ENCODE measurements at regions not wholly inside any gene's neighbourhood (a gene's known extent, or its start where the extent isn't known, plus 50 kb on each side); places are given as distances from the start of the nearest gene placed in this dataset.

GRCh38 chr20:40948465-40949267, 80.0 kb upstream of the TOP1 start:
- H3K4me3 ChIP-seq (replicated peaks in 1 of 3; ENCODE audit: insufficient read depth in 1 of 3, low read depth in 2 of 3, low read length in 3 of 3) = no peak overlapping the region
- peaks cover 11% of the 10 kb centered on the region for H3K4me1 ChIP-seq (ENCODE audit: insufficient read depth, low read length)
- no peak overlapping the region for H3K27ac ChIP-seq (ENCODE audit: extremely low read length, insufficient read depth, low read length)
- BruUV-seq (replicated peaks) = no TSS peak
- DNase-seq (ENCODE audit: low spot score) = no peak
- no peaks in the 10 kb centered on the region for H3K9me3 ChIP-seq (ENCODE audit: low read length)
- no peak overlapping the region for H3K4me2 ChIP-seq (ENCODE audit: low read depth, low read length)
- H4K20me1 ChIP-seq (ENCODE audit: insufficient read depth, low read length) = no peaks in the 10 kb centered on the region
- POLR2A ChIA-PET = no interaction called here
- FAIRE-seq = no peak
- no peak overlapping the region for H2AFZ ChIP-seq (ENCODE audit: low read length)
- peaks cover 0 to 11% of the 10 kb centered on the region in 2 experiments; a peak in 2 of 5 replicates for H3K27me3 ChIP-seq (ENCODE audit: control insufficient read depth in 1 of 2, insufficient read depth in 2 of 2, low read length in 2 of 2)
- CTCF ChIA-PET (ENCODE audit: low intra/inter-chr PET ratio, low total read pairs) = no interaction called here
- H3K36me3 ChIP-seq (replicated peaks in 1 of 2; ENCODE audit: control insufficient read depth in 1 of 2, insufficient read depth in 2 of 2, low read length in 2 of 2) = no peaks in the 10 kb centered on the region
- no peaks in the 10 kb centered on the region for H3K79me2 ChIP-seq (ENCODE audit: insufficient read depth, low read length)
- H3K9ac ChIP-seq (ENCODE audit: insufficient read depth, low read depth, low read length) = no peak overlapping the region
- no peak for ATAC-seq
- WGBS (ENCODE audit: low lambda C conversion rate) = 14% methylated on average over 8 of the region's 8 CpGs
- intact Hi-C loops (cut with micrococcal nuclease; ENCODE audit: unreplicated experiment) = loop anchor here (5.0 kb wide), 2 partner anchors 681 to 786 kb away; no protein-coding TSS in a partner anchor
- TF ChIP-seq MXD4 (CRISPR knock-in tag; IDR thresholded peaks at IDR 0.05) (no peak), MAFK (conservative IDR thresholded peaks at IDR 0.05 in 1 of 2, IDR thresholded peaks at IDR 0.05 in 1 of 2; ENCODE audit: low read length in 2 of 2) (peak in 1 of 2 experiments; percentile 14; a peak in 1 of 4 replicates), ZNF138 (CRISPR knock-in tag; IDR thresholded peaks at IDR 0.05; ENCODE audit: low read depth) (no peak)
- in situ Hi-C loops (cut with HindIII; ENCODE audit: extremely low pct_ligation_motif_present, low pct_unique_long_range_greater_than_20kb) = no loop called here

GRCh38 chr20:40949346-40949745, 79.3 kb upstream of the TOP1 start:
- no peak overlapping the region for H3K4me3 ChIP-seq (replicated peaks in 1 of 3; ENCODE audit: insufficient read depth in 1 of 3, low read depth in 2 of 3, low read length in 3 of 3)
- intact Hi-C loops (cut with micrococcal nuclease; ENCODE audit: unreplicated experiment) = loop anchor here (5.0 kb wide), 2 partner anchors 682 to 787 kb away; no protein-coding TSS in a partner anchor
- TF ChIP-seq KAT7 (CRISPR knock-in tag; IDR thresholded peaks at IDR 0.05; ENCODE audit: borderline replicate concordance) = no peak
- TF ChIP-seq ZNF33B (CRISPR knock-in tag; IDR thresholded peaks at IDR 0.05) = no peak
- no peak for TF ChIP-seq POLR2A (IDR thresholded peaks at IDR 0.05; ENCODE audit: insufficient read depth in 1 of 2, low read depth in 2 of 2, low read length in 2 of 2)
- TF ChIP-seq ZBTB43 (CRISPR knock-in tag; conservative IDR thresholded peaks at IDR 0.05) = no peak
- no peak for TF ChIP-seq TRIM22 (IDR thresholded peaks at IDR 0.05)
- TF ChIP-seq AGO1 (IDR thresholded peaks at IDR 0.05; ENCODE audit: low read depth, low read length, poor library complexity, severe bottlenecking) = no peak
- no peak for TF ChIP-seq ZNF563 (CRISPR knock-in tag; IDR thresholded peaks at IDR 0.05)
- TF ChIP-seq KDM2A (CRISPR knock-in tag; IDR thresholded peaks at IDR 0.05; ENCODE audit: borderline replicate concordance, low read depth) = no peak
- TF ChIP-seq ZNF496 (CRISPR knock-in tag; IDR thresholded peaks at IDR 0.05; ENCODE audit: insufficient replicate concordance) = no peak
- no peak for TF ChIP-seq ZNF335 (CRISPR knock-in tag; IDR thresholded peaks at IDR 0.05)
- H4K20me1 ChIP-seq (ENCODE audit: insufficient read depth, low read length) = no peaks in the 10 kb centered on the region
- BruUV-seq (replicated peaks) = no TSS peak
- no peak overlapping the region for H2AFZ ChIP-seq (ENCODE audit: low read length)
- no peak overlapping the region for H3K9ac ChIP-seq (ENCODE audit: insufficient read depth, low read depth, low read length)
- H3K27me3 ChIP-seq (ENCODE audit: control insufficient read depth in 1 of 2, insufficient read depth in 2 of 2, low read length in 2 of 2) = peaks cover 0 to 4% of the 10 kb centered on the region in 2 experiments; a peak in 1 of 5 replicates
- no peak for FAIRE-seq
- in situ Hi-C loops (cut with HindIII; ENCODE audit: extremely low pct_ligation_motif_present, low pct_unique_long_range_greater_than_20kb) = no loop called here
- no peak for DNase-seq (ENCODE audit: low spot score)
- CTCF ChIA-PET (ENCODE audit: low intra/inter-chr PET ratio, low total read pairs) = no interaction called here
- no peaks in the 10 kb centered on the region for H3K79me2 ChIP-seq (ENCODE audit: insufficient read depth, low read length)
- no peaks in the 10 kb centered on the region for H3K36me3 ChIP-seq (replicated peaks in 1 of 2; ENCODE audit: control insufficient read depth in 1 of 2, insufficient read depth in 2 of 2, low read length in 2 of 2)
- POLR2A ChIA-PET = no interaction called here
- ATAC-seq = no peak
- peaks cover 11% of the 10 kb centered on the region for H3K4me1 ChIP-seq (ENCODE audit: insufficient read depth, low read length)
- no peaks in the 10 kb centered on the region for H3K9me3 ChIP-seq (ENCODE audit: low read length)
- 0% methylated on average over 2 of the region's 2 CpGs for WGBS (ENCODE audit: low lambda C conversion rate)
- no peak overlapping the region for H3K27ac ChIP-seq (ENCODE audit: extremely low read length, insufficient read depth, low read length)
- H3K4me2 ChIP-seq (ENCODE audit: low read depth, low read length) = no peak overlapping the region
